ENCODE measurements at regions not wholly inside any gene's neighbourhood (a gene's known extent, or its start where the extent isn't known, plus 50 kb on each side); places are given as distances from the start of the nearest gene placed in this dataset.
"Not testable (repeated sequence)": the region's sequence is repeated elsewhere in the genome, so short reads cannot be mapped to it uniquely, and the experiment has no call there.

DNA sequence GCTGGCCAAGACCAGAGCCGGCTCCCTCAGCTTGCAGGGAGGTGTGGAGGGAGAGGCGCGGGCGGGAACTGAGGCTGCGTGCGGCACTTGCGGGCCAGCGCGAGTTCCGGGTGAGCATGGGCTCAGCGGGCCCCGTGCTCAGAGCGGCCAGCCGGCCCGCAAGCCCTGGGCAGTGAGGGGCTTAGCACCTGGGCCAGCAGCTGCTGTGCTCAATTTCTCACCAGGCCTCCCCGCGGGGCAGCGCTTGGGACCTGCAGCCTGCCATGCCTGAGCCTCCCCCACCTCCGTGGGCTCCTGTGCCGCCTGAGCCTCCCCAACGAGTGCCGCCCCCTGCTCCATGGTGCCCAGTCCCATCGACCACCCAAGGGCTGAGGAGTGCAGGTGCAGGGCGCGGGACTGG is 369.2 kb upstream of the NRG3 start:
- TF ChIP-seq, protein P1, sequence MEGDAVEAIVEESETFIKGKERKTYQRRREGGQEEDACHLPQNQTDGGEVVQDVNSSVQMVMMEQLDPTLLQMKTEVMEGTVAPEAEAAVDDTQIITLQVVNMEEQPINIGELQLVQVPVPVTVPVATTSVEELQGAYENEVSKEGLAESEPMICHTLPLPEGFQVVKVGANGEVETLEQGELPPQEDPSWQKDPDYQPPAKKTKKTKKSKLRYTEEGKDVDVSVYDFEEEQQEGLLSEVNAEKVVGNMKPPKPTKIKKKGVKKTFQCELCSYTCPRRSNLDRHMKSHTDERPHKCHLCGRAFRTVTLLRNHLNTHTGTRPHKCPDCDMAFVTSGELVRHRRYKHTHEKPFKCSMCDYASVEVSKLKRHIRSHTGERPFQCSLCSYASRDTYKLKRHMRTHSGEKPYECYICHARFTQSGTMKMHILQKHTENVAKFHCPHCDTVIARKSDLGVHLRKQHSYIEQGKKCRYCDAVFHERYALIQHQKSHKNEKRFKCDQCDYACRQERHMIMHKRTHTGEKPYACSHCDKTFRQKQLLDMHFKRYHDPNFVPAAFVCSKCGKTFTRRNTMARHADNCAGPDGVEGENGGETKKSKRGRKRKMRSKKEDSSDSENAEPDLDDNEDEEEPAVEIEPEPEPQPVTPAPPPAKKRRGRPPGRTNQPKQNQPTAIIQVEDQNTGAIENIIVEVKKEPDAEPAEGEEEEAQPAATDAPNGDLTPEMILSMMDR (IDR thresholded peaks at IDR 0.05) = not testable (repeated sequence)
- TF ChIP-seq POLR2A (IDR thresholded peaks at IDR 0.05) = not testable (repeated sequence)
